A549 (cell line): ENCODE measurements at regions not wholly inside any gene's neighbourhood (a gene's known extent, or its start where the extent isn't known, plus 50 kb on each side); places are given as distances from the start of the nearest gene placed in this dataset.

Experiments
- ATAC-seq, 2 experiments: fragments of 200-7000 bp in 1 of 2; fragments of >200 bp in 1 of 2; cut with Nextera tagmentation in 1 of 2; cut with Tn5 transposase in 1 of 2; 3 replicates each; pipeline versions ENCODE4 v1.8.0 to v1.9.1; 2018 to 2020; ENCODE audit warnings: mild to moderate bottlenecking in 1 of 2, moderate library complexity in 1 of 2
- CTCF ChIA-PET: fragments of 300-600 bp; sonication (Branson Sonifier 250); formaldehyde crosslinking; extraction: SDS; loops from one replicate; lab custom pipeline; 2021; ENCODE audit warnings: antibody characterized with exemption, inconsistent platforms; lab: Yijun Ruan, JAX
- POLR2A ChIA-PET: fragments of 350-600 bp; formaldehyde crosslinking; extraction: SDS; loops from one replicate; lab custom pipeline; 2021; ENCODE audit warnings: antibody characterized with exemption, inconsistent platforms; lab: Yijun Ruan, JAX
- DNase-seq, 2 experiments: peaks; one replicate each; pipeline versions ENCODE4 v3.0.0 to v3.0.0-alpha.2; 2011 to 2016; ENCODE audit warnings: low read depth in 1 of 2, low spot score in 1 of 2
- FAIRE-seq: peaks from 2 replicates; lab custom pipeline; 2011; peaks lifted over from hg19 to GRCh38; lab: Jason Lieb, UNC
- H3K27ac ChIP-seq, 2 experiments: fragments of >200 bp; sonication (Bioruptor Twin); formaldehyde crosslinking; 3 replicates each; pipeline ENCODE4 v1.5.1; 2016 to 2017
- H3K4me1 ChIP-seq: fragments of >200 bp; sonication (Bioruptor Twin); formaldehyde crosslinking; 3 replicates; pipeline ENCODE4 v1.6.1; 2016
- H3K4me2 ChIP-seq: fragments of >200 bp; sonication (Bioruptor Twin); formaldehyde crosslinking; 3 replicates; pipeline ENCODE4 v1.6.1; 2016
- H3K4me3 ChIP-seq: fragments of >200 bp; sonication (Bioruptor Twin); formaldehyde crosslinking; 3 replicates; pipeline ENCODE4 v1.5.1; 2016
- H3K9me3 ChIP-seq: fragments of >200 bp; sonication (Bioruptor Twin); formaldehyde crosslinking; 3 replicates; pipeline ENCODE4 v1.6.1; 2016
- BHLHE40 ChIP-seq: IDR thresholded peaks from 2 replicates; pipeline ENCODE4 v1.6.1; 2012; ENCODE audit warnings: low read depth, low read length, inconsistent platforms
- CEBPB ChIP-seq, 2 experiments: fragments of >200 bp in 1 of 2; sonication (Bioruptor Twin) in 1 of 2; formaldehyde crosslinking in 1 of 2; IDR thresholded peaks; 2 replicates each; pipeline ENCODE4 v1.6.1; 2012 to 2016
- EHF ChIP-seq: fragments of 250-450 bp; sonication (Bioruptor Pico); IDR thresholded peaks from 2 replicates; pipeline ENCODE4 v1.5.0; 2020; ENCODE audit warnings: mild to moderate bottlenecking
- EHMT2 ChIP-seq: fragments of 200-600 bp; sonication (generic); IDR thresholded peaks from 2 replicates; pipeline ENCODE4 v1.6.1; 2016; ENCODE audit warnings: antibody characterized with exemption, low read depth, mild to moderate bottlenecking, moderate library complexity
- ELK1 ChIP-seq: fragments of 150-350 bp; IDR thresholded peaks from 2 replicates; pipeline ENCODE4 v1.6.1; 2014; ENCODE audit warnings: low read depth, mild to moderate bottlenecking, low read length
- HDAC2 ChIP-seq: fragments of 200-600 bp; sonication (generic); IDR thresholded peaks from 2 replicates; pipeline ENCODE4 v1.6.1; 2016
- HOXB13 ChIP-seq: fragments of 250-450 bp; sonication (Bioruptor Pico); IDR thresholded peaks from 2 replicates; pipeline ENCODE4 v1.5.0; 2020; ENCODE audit warnings: low read depth, mild to moderate bottlenecking, moderate library complexity
- HOXB5 ChIP-seq: fragments of 250-450 bp; sonication (Bioruptor Pico); IDR thresholded peaks from 2 replicates; pipeline ENCODE4 v1.5.0; 2020; ENCODE audit warnings: mild to moderate bottlenecking, moderate library complexity
- JUNB ChIP-seq: fragments of >200 bp; sonication (Bioruptor Twin); formaldehyde crosslinking; IDR thresholded peaks from 2 replicates; pipeline ENCODE4 v1.6.1; 2016
- KDM5A ChIP-seq: fragments of 200-600 bp; sonication (generic); IDR thresholded peaks from 2 replicates; pipeline ENCODE4 v1.6.1; 2016; ENCODE audit warnings: antibody characterized with exemption, mild to moderate bottlenecking
- MAZ ChIP-seq: fragments of 150-350 bp; IDR thresholded peaks from 2 replicates; pipeline ENCODE4 v1.6.1; 2014; ENCODE audit warnings: antibody characterized with exemption, low read depth, low read length, borderline replicate concordance
- MYC ChIP-seq: IDR thresholded peaks from 2 replicates; pipeline ENCODE4 v1.6.1; 2012; ENCODE audit warnings: mild to moderate bottlenecking, inconsistent platforms, low read length, improper control_type of control experiment, borderline replicate concordance
- PHF8 ChIP-seq: fragments of 200-600 bp; sonication (generic); IDR thresholded peaks from 2 replicates; pipeline ENCODE4 v1.6.1; 2016; ENCODE audit warnings: low read depth, mild to moderate bottlenecking, antibody characterized with exemption, moderate library complexity, borderline replicate concordance
- POLR2A ChIP-seq: IDR thresholded peaks from 2 replicates; pipeline ENCODE4 v1.6.1; 2012; ENCODE audit warnings: mild to moderate bottlenecking, low read length
- POLR2AphosphoS2 ChIP-seq: conservative IDR thresholded peaks from 2 replicates; pipeline ENCODE4 v1.6.1; 2012; ENCODE audit warnings: low read length, improper control_type of control experiment, inconsistent platforms
- RCOR1 ChIP-seq: fragments of 150-350 bp; IDR thresholded peaks from 2 replicates; pipeline ENCODE4 v1.6.1; 2014; ENCODE audit warnings: antibody characterized with exemption, low read length, low read depth
- RFX5 ChIP-seq: fragments of 450-650 bp; IDR thresholded peaks from 2 replicates; pipeline ENCODE4 v1.7.1; 2014; ENCODE audit warnings: antibody characterized with exemption, mild to moderate bottlenecking, moderate library complexity
- SMC3 ChIP-seq: fragments of >200 bp; sonication (Bioruptor Twin); formaldehyde crosslinking; IDR thresholded peaks from 3 replicates; pipeline ENCODE4 v1.6.1; 2018; ENCODE audit warnings: inconsistent platforms
- TP53 ChIP-seq: fragments of 250-450 bp; sonication (Bioruptor Pico); IDR thresholded peaks from 2 replicates; pipeline ENCODE4 v1.5.0; 2021; ENCODE audit warnings: mild to moderate bottlenecking, moderate library complexity
- ZC3H11A ChIP-seq: fragments of 450-650 bp; IDR thresholded peaks from 2 replicates; pipeline ENCODE4 v1.6.1; 2014; ENCODE audit warnings: antibody characterized with exemption, mild to moderate bottlenecking
- ZNF302 ChIP-seq: fragments of 250-450 bp; sonication (Bioruptor Pico); IDR thresholded peaks from 2 replicates; pipeline ENCODE4 v1.9.0; 2021; ENCODE audit warnings: inconsistent platforms, mild to moderate bottlenecking, moderate library complexity
- WGBS: methylation state at CpG from one replicate; pipeline ENCODE4 v1.1.6; 2017; ENCODE audit errors: missing lambda C conversion rate; 5-methylcytosine and 5-hydroxymethylcytosine counted together
- TF ChIP-seq, protein P1 (sequence below): fragments of 250-450 bp; sonication (Bioruptor Pico); IDR thresholded peaks from 2 replicates; pipeline ENCODE4 v1.5.0; 2020; ENCODE audit warnings: low read depth, mild to moderate bottlenecking, moderate library complexity
- TF ChIP-seq, protein P2 (sequence below): fragments of >200 bp; sonication (Bioruptor Twin); formaldehyde crosslinking; IDR thresholded peaks from 2 replicates; pipeline ENCODE4 v1.6.1; 2016

DNA sequence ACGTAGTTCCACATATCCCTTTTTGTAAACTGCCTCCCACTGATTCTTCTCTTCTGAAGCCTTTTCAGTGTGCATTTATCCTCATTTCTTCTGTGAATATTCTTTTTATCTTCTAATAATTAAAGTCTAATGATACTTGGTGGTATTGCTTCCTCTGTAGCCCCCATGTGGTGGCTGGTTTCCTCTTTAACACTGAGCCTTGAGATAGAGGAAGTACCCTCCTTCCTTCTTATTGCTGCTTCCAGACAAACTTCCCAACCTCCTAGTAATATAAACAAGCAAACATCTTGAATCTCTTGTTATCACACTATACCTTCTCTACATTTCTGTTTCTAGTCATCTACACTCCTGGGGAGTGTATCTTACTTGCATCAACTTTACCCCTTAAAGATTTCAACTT, 310.5 kb upstream of the GIMD1 start:
- no peak for ATAC-seq
- Histone ChIP-seq H3K27ac (no peak overlapping the region), H3K9me3 (no peaks in the 10 kb centered on the region), H3K4me3 (no peak overlapping the region), H3K4me1 (no peaks in the 10 kb centered on the region), H3K4me2 (no peak overlapping the region)
- TF ChIP-seq POLR2A: no peak
- TF ChIP-seq EHF (CRISPR knock-in tag): no peak
- TF ChIP-seq ELK1: no peak
- no peak for TF ChIP-seq ZNF302
- TF ChIP-seq HOXB5 (CRISPR knock-in tag): no peak
- no peak for TF ChIP-seq POLR2AphosphoS2
- TF ChIP-seq EHMT2: no peak
- TF ChIP-seq, protein P1, sequence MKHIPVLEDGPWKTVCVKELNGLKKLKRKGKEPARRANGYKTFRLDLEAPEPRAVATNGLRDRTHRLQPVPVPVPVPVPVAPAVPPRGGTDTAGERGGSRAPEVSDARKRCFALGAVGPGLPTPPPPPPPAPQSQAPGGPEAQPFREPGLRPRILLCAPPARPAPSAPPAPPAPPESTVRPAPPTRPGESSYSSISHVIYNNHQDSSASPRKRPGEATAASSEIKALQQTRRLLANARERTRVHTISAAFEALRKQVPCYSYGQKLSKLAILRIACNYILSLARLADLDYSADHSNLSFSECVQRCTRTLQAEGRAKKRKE (CRISPR knock-in tag): no peak
- DNase-seq: no peak
- no peak for FAIRE-seq
- POLR2A ChIA-PET: no interaction called here
- CTCF ChIA-PET: no interaction called here
- 0% methylated on average over 1 of the region's 1 CpG for whole genome bisulfite sequencing

- Histone ChIP-seq H3K4me1 (no peaks in the 10 kb centered on the region), H3K27ac (no peak overlapping the region), H3K4me3 (no peak overlapping the region), H3K4me2 (no peak overlapping the region), H3K9me3 (no peaks in the 10 kb centered on the region)
- no peak for DNase-seq
- no peak for TF ChIP-seq JUNB
- TF ChIP-seq SMC3: no peak
- TF ChIP-seq BHLHE40: no peak
- TF ChIP-seq ZC3H11A: no peak
- TF ChIP-seq HOXB13 (CRISPR knock-in tag): no peak
- no peak for TF ChIP-seq CEBPB (IDR thresholded peaks at IDR 0.05)
- no peak for TF ChIP-seq RCOR1
- TF ChIP-seq TP53 (CRISPR knock-in tag): no peak
- TF ChIP-seq HDAC2: no peak
- TF ChIP-seq MYC: no peak
- TF ChIP-seq MAZ: no peak
- POLR2A ChIA-PET: no interaction called here
- CTCF ChIA-PET: no interaction called here
- ATAC-seq: no peak
- FAIRE-seq: no peak
Measured at GRCh38 chr4:106677213-106677612, 308.6 kb upstream of the GIMD1 start.

DNA sequence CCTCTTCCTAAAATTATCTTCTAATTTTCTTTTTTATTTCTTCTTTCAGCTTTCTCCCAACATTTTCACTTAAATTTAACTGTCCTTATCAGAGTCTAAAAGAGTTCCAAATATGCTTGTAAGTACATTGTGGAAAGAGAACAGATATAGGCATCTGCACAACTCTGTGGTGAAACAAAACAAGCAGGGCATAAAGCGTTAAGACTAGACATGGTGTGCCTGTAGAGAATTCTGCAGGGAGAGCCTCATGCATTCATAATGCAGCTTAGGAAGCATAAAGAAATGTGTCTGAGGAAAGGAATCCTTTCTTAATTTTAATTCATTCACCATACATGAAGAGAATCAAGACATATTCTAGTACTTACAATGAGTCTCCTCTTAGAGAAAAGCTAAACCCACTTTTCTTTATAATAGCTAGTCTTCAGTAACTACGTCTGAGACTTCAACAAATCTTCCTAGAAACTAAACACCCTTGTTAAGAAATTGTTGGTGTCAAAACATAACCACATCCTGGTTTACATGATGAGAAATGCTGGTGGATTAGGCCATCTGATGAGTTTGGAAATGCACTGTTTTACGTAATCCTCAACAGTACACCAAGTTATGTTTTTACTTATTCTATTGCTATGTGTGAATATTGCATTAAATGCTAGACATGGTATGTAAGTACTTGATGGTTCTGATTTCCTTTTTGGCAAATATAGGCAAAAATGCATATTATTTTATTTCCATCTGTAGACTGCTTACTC, 307.8 kb upstream of the GIMD1 start:
- POLR2A ChIA-PET: no interaction called here

More for the DNA sequence above, 307.8 kb upstream of the GIMD1 start:
- no peaks in the 10 kb centered on the region for H3K9me3 ChIP-seq
- H3K4me1 ChIP-seq: no peaks in the 10 kb centered on the region
- TF ChIP-seq PHF8 (no peak), POLR2A (no peak), HDAC2 (no peak), KDM5A (no peak), EHF (CRISPR knock-in tag) (no peak), RFX5 (no peak), ZNF302 (no peak)
- TF ChIP-seq, protein P1 (CRISPR knock-in tag): no peak
- TF ChIP-seq, protein P2, sequence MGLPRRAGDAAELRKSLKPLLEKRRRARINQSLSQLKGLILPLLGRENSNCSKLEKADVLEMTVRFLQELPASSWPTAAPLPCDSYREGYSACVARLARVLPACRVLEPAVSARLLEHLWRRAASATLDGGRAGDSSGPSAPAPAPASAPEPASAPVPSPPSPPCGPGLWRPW: no peak
- CTCF ChIA-PET: no interaction called here
- no peak overlapping the region for H3K4me2 ChIP-seq
- no peak overlapping the region for H3K27ac ChIP-seq
- no peak for DNase-seq
- no peak for ATAC-seq
- FAIRE-seq: no peak
- no peak overlapping the region for H3K4me3 ChIP-seq
- WGBS: 68% methylated on average over 3 of the region's 3 CpGs
